HG03108 (cell line): ENCODE measurements at regions not wholly inside any gene's neighbourhood (a gene's known extent, or its start where the extent isn't known, plus 50 kb on each side); places are given as distances from the start of the nearest gene placed in this dataset.
"Not testable (repeated sequence)": the region's sequence is repeated elsewhere in the genome, so short reads cannot be mapped to it uniquely, and the experiment has no call there.

Source experiments
- ATAC-seq: cut with Tn5 transposase; IDR thresholded peaks from one replicate; pipeline ENCODE4 v1.9.1; 2021; ENCODE audit warnings: moderate library complexity; ENCODE audit not compliant: unreplicated experiment

- no peak for ATAC-seq
These were observed 1115.4 kb downstream of the STPG2 start for GRCh38 chr4:97027728-97028410.

DNA sequence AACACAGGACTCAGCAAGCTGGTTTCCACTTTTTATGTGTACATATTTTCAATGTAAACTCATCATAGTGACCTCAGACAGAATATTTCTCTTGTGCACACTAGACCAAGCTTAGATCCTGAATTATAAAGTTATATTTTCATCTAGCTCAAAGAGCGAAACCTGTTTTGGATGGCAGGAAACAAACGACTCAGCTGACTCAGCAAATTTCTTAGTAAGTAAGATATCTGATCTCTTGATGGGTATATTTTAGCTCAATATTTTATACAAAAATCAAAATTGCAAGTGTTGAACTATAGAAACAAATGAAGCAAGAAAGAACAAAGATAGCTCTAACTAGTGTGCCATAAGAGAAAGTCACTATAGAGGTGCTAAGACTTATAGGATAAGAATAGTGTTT lies 1114.5 kb downstream of the STPG2 start:
- ATAC-seq: no peak

GRCh38 chr4:97037411-97038145 lies 1105.7 kb downstream of the STPG2 start:
- ATAC-seq: not testable (repeated sequence)

DNA sequence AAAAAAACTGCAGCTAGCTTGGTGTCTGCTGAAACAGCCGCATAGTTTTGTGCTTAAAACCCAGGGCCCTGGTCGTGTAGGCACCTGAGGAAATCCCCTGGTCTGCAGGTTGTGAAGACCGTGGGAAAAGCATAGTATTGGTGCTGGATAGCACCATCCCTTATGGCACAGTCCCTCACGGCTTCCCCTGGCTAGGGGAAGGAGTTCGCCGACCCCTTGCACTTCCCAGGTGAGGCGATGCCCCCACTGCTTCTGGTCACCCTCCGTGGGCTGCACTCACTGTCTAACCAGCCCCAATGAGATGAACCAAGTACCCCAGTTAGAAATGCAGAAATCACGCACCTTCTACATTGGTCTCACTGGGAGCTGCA lies 1105.1 kb downstream of the STPG2 start:
- ATAC-seq: no peak

DNA sequence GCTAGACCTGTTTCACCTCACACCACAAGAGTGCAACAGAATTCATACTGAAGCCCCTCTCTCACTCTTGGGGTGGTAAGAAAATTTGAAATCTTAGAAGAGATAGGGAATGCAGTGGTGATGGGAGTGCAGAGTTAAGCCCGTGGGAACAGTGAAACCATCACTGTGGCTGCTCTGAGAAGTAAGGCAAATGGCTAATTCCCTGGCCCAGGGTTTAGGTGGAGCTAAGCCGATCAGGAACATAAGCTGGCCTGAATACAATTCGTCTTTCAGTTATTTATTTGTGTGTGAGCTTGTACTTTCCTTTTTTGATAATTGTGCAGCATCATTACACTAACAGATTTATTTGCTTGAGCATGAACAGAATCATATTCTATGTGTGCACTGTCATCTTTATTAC lies 1070.6 kb downstream of the STPG2 start:
- no peak for ATAC-seq

DNA sequence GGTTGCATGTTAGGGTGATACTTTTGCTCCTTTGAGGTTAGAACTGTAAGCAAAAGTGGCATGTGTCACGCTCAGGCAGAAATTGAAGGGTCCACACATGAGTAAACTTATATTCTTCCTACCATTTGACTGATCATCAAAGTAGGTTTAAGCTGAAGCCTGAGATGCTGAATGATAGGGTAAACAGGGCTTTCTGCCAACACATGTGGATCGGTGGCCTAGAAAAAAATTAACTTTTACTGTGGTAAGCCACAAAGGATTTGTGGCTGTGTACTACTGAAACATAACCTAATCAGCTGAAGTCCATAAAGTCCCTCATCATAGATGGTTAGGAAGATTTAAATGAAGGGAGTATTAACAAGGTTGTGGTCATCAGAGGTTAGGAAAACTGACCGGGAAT lies 1070.1 kb downstream of the STPG2 start:
- ATAC-seq: no peak

DNA sequence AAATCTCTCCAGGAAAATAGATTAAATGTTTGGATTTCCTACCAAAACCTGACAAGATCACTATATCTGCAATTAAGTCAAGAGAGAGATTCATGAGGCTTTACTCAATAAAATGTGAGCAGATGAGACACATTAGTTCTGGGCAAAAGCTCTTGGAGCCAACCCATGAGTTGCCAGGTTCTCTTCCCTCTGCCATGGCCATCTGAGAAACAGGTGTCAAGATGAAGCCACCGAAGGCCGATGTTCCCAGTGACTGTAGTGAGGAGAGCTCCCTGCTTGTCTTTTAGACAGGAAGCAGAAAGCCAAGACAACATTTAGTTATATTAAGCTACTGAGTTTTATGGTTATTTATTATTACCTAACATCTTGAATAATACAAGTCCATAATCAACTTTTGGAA lies 1068.7 kb downstream of the STPG2 start:
- no peak for ATAC-seq

GRCh38 chr4:97081951-97082350 lies 1061.3 kb downstream of the STPG2 start:
- no peak for ATAC-seq

GRCh38 chr4:97097036-97097435 lies 1046.2 kb downstream of the STPG2 start:
- ATAC-seq: not testable (repeated sequence)

DNA sequence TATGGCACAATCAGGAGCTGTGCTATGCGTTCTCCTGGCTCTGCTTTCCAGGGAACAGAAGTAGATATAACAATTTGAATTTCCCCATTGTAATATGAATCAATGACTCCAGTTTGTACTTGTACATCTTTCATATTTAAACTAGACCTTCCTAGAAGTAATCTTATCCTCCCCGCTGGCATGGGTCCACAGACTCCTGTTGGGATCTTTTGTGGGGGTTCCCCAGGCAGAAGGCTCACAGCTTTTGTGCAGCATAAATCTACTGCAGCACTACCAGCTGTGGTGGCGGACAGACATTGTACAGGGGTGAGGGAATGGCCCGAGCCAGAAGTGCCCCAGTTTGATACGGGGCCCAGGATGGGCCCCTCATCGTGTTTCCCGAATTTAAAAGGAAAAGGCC lies 1042.1 kb downstream of the STPG2 start:
- ATAC-seq: not testable (repeated sequence)

DNA sequence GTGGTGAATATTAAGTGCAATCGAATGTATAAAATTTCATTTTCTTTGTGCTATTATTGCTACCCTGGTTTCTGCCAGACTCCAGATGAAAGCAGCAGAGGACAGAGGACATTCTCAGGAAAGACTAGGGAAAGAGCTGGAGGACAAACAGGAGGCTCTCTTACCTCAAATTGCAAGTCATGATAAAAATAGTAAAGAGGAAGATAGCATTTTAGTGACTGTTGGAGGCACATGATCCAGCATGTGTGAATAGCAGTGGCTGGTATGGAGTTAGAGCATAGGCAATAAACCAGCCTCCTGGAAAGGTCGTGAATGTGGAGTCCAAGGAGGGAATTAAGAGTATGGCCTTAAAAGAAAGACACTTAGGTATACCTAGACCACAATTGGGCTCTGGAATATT lies 1040.0 kb downstream of the STPG2 start:
- no peak for ATAC-seq

DNA sequence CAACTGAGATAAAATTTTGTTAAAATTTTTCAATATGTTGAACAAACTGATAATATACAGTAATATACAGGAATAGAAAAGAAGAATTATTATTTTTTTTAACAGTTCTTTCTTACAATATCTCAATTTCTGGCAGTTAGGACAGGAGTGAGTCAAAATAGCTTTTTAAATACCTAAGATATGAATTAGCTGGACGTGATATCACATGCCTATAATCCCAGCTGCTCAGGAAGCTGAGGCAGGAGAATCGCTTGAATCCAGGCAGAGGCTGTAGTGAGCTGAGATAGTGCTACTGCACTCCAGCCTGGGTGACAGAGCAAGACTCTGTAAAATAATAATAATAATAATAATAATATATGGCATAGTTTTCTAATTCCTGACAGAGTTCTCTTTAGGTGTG lies 1039.3 kb downstream of the STPG2 start:
- no peak for ATAC-seq

- no peak for ATAC-seq
These were observed 1038.6 kb downstream of the STPG2 start for GRCh38 chr4:97104666-97105065.

DNA sequence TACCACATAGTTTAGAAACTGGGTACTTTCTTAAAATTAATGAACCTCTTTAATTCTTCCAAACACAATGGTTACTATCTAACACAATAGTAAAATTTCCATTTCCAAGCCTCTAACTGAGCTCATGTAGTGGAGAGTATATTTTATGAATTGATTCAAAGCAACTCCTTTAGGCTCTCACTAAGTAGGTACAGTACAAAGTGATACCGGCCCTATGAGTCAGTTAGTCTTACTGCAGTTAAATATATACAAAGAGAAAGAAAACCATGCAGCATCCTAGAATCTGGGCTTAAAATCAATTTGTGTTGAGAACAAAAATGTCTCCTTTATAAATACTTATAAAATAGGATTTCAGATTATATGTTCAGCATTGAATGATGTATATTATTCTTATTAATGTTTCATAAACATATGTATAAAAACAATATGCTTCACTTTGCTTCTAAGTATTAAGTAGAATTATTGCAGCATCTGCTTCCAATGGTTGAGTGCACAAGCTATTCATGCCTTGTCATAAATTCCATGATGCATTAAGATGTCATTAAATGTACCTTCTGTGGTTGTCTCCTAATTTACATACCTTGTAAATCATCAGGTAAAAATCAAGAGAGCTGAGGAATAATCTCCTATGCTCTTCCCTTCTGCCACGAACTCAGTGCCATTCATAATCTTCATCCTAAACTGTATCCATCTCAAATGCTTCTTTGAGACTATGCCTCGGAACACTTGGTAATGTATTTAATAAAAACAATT lies 1037.8 kb downstream of the STPG2 start:
- no peak for ATAC-seq

DNA sequence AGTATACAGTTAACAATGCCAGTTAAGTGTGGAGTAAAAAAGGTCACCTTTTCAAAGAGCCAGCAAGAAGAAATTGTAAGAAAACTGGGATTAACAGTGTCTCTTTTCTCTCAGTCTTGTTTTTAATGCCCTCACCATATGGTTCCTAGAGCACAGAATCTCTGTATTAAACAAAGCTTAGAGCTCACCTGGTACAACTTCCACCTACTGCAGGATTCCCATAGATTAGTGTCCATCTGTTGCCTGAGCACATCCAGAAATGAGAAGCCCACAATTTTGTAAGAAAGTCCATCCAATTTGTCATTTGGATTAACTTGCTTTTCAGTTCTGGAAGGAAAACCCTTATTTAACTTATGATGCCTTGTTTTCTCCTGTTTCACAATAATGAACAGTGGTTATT lies 1037.1 kb downstream of the STPG2 start:
- no peak for ATAC-seq

DNA sequence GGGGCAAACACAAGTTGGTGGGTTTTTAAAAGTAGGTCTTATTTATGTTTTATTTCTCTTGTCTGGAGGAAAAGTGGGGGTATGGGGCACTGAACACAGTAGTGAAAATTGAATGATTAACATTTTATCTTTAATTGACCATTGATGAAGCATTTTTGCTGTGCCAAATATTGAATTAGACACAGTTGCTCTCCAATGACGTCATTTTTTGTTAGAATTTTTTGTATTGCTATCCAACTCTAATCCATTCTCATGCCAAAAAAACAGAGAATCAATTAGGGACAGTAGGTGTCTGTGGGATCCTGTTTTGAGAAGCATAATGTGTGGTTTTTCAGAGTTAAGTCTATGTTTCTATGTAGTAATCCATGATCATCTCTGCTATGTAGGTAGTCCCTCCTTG lies 1032.8 kb downstream of the STPG2 start:
- no peak for ATAC-seq

- no peak for ATAC-seq
These were observed 1026.8 kb downstream of the STPG2 start for GRCh38 chr4:97116511-97116910.

GRCh38 chr4:97121493-97121892 lies 1021.8 kb downstream of the STPG2 start:
- ATAC-seq: no peak

- no peak for ATAC-seq
These were observed 1019.7 kb downstream of the STPG2 start for GRCh38 chr4:97123573-97123972.

DNA sequence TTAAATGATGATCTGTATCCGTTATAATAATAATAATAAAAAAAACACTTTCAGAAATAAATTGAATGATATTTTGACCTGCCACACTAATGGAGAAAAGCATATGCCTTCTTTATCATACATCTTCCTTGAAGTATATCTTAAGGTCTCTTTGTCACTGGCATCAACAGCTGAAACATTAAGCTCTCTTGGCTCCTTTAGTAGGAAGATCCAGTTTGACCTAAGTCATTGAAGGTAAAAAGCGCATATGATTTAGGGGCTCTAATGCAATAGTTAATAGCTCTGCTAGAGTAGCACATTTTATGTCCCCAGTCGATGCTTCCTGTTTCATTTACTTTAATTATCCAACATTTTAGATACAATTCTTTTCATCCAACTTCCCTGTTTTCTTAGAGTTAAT lies 1010.8 kb downstream of the STPG2 start:
- ATAC-seq: no peak

- no peak for ATAC-seq
These were observed 1008.8 kb downstream of the STPG2 start for GRCh38 chr4:97134456-97134855.

- no peak for ATAC-seq
These were observed 1003.5 kb downstream of the STPG2 start for GRCh38 chr4:97139791-97140190.
